T-helper 22 cell (primary cell): ENCODE measurements at regions not wholly inside any gene's neighbourhood (a gene's known extent, or its start where the extent isn't known, plus 50 kb on each side); places are given as distances from the start of the nearest gene placed in this dataset.
A peak's percentile ranks its signal among the peaks of the same experiment; 100 is the strongest.
"Not testable (repeated sequence)": the region's sequence is repeated elsewhere in the genome, so short reads cannot be mapped to it uniquely, and the experiment has no call there.

ENCODE experiments used
- DNase-seq: peaks from one replicate; pipeline ENCODE4 v3.0.0-alpha.2; 2020; ENCODE audit warnings: low read depth

DNA sequence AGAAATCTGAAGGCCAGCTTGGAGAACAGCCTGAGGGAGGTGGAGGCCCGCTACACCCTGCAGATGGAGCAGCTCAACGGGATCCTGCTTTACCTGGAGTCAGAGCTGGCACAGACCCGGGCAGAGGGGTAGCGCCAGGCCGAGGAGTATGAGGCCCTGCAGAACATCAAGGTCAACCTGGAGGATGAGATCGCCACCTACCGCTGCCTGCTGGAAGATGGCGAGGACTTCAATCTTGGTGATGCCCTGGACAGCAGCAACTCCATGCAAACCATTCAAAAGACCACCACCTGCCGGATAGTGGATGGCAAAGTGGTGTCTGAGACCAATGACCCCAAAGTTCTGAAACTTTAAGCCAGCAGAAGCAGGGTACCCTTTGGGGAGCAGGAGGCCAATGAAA lies 318.4 kb downstream of the ZFHX3 start:
- not testable (repeated sequence) for DNase-seq

DNA sequence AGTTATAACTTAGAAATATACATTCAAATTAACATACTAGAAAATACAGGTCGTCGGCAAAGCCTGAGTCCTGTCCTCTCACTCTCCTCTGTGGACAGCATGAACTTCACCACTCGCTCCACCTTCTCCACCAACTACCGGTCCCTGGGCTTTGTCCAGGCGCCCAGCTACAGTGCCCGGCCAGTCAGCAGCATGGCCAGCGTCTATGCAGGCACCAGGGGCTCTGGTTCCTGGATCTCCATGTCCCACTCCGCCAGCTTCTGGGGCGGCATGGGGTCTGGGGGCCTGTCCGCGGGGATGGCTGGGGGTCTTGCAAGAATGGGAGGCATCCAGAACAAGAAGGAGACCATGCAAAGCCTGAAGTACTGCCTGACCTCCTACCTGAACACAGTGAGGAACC lies 319.4 kb downstream of the ZFHX3 start:
- DNase-seq: no peak

DNA sequence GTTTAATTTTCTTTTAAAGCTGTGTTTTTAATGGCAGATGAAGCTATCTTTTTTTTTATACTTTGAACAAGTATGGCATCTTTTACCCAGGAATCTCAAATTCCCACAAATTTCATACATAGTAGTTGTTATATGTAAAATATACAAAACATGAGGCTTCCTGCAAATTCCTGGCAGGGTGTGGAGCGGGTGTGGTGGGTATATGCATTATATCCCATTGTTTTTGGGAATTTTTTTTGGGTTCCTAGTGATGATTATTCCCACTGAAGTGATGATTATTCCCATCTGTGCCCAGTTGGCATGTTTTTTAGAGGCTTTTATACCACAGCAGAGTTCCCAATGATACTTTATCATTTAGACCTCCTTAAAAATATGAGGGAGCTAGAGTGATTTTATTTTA lies 320.4 kb downstream of the ZFHX3 start:
- no peak for DNase-seq

DNA sequence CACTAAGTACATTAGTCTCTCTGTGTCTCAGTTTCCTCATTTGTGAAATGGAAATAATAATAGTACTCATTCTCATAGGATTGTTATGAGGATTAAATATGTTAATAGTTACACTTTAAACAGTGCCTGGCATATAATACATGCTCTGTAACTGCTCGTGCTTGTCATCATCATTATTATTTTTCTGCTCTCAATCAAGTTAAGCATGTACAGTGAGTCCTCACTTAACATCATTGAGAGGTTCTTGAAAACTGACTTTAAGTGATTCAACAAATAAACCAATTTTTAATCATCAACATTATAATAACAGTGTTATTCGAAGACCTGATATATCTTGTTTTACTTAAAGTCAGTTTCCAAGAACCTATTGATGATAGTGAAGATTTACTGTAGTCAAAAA lies 322.3 kb downstream of the ZFHX3 start:
- no peak for DNase-seq

DNA sequence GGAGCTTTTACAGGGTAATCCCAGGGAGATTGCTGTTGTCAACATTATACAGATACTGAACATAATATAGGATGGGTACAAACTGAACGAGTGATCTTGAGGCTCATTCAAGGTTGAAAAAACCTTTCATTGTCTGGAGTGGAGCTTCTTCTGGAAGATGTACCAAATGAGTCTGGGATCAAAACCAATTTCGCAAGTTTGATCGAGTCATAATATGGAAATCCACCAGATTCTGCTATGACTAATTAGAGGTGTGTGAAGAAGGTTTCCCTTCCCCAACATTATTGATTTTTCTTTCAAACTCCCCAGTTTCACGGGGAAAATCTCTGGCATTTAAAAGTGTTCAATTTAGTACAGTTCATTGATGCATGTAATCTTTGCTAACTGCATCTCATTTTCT lies 324.1 kb downstream of the ZFHX3 start:
- DNase-seq: no peak

DNA sequence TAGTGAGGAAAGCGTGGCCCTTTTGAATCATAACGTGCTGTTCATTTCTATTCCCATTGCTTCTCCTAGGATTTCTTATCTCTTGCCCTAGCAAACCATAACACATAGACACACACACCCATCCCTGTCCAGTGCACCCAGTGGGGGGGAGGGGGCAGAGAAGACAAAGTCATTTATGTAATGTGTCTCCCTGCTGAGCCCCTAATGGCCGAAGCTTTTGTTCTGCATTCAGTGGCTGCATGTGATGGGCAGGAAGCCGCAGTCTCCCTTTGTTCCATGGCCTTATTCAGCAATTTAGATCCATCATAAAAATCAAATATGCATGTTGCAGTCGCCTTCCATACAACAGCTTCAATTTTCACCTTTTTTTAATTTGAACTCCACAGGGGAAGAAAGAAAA lies 325.4 kb downstream of the ZFHX3 start:
- DNase-seq: no peak

DNA sequence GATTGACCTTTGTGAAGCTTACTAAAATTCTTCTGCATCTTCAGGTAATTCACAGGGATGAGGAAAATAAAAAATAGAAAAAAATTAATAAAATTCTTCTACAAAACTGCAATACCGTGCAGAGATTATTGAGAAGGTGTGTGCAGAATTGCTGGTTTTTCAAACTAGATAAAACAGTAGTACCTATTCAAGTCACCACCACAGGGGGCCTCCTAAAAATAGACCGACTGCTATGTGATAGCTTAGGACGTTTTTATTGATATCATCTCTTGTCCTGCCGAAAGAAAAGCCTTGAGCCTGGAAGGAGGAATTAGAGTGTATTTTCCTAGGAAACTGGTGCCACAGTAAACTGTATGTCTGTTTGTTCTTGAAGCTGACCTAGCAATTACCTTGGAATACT lies 325.9 kb downstream of the ZFHX3 start:
- no peak for DNase-seq

DNA sequence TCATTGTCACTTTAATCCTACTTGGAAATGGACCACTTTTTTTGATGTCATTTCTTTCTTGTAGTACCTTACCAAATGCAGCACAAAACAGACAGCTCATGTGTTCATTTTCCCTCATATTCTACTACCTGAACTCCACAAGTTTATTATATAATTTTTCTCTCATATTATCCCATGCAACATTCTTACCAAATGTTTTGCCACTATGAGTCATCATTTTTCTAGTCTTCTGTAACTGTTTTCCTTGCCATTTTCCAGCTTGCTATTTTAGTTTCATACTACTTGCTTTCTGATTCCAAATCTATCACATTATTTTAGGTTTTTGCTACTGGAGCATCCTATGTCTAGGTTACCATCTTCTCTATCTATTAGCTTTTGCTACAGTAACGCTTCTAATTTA lies 332.7 kb downstream of the ZFHX3 start:
- no peak for DNase-seq

DNA sequence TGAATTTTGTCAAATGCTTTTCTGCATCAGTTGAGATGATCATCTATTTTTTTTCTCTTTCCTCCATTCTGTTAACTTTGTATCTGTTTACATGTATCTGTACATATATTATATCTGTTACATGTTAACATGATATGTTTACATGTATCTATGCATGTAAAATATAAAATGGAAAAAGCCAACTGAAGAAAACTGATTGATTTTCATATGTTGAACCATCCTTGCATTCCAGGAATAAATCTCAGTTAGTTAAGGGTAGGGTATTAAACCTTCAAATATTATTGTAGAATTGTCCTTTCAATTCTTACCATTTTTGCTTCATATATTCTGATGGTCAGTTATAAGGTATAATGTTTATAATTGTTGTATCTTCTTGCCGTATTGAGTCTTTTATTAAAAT lies 336.1 kb downstream of the ZFHX3 start:
- no peak for DNase-seq

DNA sequence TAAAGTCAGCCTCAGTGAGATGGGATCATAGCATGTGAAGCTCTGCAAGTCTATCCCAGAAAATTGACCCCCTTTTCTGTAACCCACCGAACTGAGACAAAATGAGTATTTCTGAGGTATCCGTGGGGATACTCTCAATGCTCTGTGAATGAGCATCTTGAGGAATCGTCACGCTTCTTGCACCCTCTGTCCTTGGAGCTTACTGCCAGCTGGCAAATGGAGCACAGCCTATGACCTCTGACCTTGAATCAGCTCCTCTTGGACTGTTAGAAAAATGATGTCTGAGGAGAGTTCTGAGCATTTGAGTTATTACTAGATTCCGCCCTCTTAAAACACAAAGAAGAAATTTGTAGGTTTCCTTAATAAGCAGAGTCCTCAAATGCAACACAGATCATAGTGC lies 342.1 kb downstream of the ZFHX3 start:
- no peak for DNase-seq

DNA sequence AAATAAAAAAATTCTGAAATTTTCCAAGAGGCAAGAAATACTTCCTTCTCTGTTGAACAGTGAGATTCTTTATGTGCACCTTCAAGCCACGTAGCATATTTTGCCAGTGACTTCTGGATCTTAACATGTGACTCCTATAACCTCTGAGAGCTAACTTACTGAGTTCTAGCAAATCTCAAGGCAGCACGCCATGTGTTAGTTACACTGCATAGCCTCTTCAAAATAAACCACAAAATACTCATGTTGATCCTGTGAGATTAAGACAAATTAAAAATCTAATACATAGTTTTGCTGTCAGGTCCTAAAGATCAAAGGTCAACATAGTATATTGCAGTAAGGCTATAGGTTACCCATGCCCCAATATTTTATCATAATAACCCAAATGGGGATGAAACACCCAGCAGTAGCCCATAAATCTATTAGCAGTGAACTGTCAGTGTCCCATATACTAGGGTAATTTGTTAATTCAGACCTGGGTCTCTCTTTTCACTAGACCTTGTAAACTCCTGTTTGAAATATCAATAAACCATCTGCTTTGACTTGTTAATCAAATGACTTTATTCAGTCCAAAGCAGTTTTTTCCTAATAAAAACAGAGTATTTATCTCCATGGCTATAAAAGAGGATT lies 343.1 kb downstream of the ZFHX3 start:
- DNase-seq: no peak

DNA sequence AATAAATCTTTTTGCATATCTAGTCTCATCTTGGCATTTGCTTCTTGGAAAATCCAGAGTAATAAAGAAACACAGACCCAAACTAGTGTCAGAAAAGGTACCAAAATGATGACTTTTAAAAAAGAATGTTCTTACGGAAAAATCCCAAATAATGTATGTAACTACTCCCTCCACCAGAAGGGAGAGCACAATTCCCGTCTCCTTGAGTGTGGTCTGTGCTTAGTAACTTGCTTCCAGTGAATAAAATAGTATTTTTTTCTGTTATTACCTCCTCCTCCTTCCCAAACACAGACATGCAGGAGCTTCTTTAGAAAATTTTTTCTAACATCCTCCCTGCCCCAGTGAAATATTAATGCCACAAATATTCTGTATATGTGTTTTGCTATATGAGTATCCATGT lies 358.1 kb downstream of the ZFHX3 start:
- DNase-seq: no peak

DNA sequence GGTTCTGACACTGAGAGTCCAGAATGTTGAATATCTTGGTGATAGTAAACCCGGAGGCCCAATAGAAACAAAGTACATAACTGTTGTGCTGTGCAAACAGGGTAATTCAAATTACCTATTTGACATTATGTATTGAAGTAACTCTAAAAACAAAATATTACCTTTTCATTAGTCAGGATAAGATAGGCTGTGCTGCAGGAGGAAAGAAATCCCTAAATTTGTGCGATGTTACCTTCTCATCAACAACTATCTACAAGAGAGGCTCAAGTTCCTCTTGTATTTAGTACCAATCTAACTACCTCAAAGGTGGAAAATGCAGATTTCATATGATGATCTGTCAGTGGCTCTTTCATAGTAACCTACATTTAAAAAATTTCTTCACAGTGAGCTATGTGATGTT lies 367.2 kb downstream of the ZFHX3 start:
- no peak for DNase-seq

DNA sequence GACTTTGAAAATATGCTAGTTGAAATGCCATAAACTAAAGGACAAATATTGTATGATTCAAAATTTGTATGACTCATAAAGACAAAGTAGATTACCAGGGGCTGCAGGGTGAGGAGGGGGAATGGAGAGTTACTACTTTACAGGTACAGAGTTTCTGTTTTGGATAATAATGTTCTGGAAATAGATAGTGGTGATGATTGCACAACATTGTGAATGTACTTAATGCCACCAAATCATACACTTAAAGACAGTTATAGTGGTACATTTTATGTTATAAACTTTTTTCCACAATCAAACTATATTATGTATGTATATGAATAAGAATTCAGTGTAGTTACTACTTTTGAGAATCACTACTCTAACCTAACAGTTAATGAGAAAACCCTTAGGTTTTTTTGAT lies 368.1 kb downstream of the ZFHX3 start:
- DNase-seq: no peak

DNA sequence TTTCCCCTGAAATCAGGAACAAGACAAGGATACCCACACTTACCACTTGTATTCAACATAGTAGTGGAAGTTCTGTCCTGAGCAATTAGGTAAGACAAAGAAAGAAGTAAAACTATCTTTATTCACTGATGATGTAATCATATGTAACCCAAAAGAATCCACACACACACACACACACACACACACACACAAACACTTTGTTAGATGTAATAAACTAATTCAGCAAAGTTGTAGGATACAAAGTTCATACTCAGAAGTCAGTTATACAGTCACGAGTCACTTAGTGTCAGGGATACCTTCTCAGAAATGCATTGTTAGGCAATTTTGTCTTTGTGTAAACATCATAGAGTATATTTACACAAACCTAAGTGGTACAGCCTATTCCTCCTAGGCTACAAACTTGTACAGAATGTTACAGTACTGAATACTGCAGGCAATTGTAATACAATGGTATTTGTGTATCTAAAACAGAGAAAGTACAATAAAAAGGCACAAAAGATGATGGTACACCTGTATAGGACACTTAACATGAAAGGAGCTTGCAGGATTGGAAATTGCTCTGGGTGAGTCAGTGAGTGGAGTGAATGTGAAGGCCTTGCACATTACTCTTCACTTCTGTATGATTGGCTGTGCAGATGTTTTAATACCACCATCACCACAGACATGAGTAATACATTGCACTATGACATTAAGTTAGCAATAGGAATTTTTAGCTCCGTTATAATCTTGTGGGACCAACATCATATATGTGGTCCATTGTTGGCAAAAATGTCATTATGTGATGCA lies 370.1 kb downstream of the ZFHX3 start:
- DNase-seq: no peak

DNA sequence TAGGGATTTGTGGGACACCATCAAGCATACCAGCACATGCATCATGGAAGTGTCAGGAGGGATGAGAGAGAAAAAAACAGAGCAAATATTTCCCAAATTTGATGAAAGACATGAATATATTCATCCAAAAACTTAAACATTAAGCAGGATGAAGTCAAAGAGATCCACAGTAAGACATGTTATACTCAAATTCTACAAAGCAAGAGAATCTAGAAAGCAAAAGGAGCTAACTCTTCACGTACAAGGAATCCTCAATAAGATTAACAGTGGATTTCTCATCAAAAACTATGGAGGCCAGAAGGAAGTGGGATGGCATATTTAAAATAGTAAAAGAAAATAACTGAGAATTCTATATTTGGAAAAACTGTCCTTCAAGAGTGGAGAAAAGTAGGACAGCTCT lies 374.8 kb downstream of the ZFHX3 start:
- DNase-seq: no peak

DNA sequence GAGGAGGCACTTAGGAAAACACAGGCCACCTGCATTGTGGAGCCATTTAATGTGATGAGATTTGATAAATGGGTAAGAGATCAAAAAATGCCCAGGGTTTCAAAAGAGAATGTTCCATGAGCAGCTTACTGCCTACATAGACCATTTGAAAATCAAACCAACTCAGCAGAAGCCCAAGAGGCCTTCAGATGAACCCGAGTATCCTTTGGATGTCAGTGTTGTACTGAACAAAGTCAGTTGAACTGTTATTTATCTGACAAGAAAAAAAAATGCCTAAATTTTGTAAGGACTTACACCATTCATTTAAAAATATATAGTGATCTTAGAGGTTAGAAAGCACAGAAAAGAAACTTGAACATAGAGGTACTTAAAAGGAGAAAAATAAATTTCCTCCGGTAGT lies 381.7 kb downstream of the ZFHX3 start:
- no peak for DNase-seq

DNA sequence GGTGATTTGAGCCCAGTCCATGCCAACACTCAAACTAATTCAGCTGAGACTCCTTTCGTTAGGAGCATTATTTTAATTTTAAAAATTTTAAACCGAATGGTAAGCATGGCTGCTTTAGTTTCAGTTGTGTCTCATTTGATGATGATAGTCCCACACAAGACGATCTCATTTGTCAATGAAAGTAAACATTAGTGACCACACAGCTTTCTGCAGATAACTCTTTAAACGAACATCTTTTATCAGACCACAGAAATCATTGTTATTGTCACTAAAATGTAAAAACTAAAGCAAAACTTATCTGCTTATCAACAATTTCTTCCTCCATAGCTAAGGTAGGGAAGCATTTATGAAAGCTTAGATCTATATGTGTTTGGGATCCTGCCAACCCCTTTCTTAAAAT lies 382.2 kb downstream of the ZFHX3 start:
- DNase-seq: no peak

DNA sequence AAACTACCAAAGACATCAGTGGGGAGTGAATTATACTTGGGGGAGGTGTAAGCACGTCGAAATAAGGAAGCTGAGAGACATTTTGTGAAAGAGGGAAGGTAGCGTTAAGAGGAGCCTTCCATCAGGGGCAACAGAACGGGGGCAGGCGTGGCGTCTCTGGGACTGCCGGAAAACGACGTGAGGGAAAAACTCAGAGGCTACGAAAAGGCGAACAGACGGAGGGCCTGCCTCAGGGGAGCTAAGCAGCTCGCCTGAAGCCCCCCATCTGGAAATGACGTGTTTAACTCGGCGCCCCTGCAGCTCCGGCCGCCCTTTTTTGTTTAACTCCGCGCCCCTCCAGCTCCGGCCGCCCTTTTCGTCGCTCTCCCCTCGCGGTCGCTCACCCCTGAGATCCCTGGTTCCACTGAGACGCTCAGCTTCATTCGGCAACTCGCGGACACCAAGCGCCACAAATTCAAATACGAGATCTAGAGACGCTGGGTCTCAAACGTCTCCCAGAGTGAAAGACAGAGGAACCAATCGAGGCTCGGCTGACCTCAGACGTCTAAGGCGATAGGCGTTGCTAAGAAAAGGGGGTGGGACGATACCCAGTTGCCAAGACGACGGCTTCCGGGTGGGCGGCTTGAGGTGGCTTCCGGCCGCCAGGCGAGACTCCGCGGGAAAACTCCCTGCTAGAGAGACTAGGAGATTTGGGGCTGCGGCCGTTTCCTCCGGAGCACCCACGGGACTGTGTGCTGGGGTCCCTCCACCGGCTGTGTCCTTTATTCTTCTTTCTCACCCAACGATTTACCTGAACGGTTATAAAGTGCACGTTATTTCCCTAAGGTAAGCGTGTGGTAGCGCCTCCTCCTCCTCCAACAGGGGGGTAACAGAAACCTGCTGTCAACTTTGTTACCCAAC lies 383.2 kb downstream of the ZFHX3 start:
- DNase-seq: peak; percentile 88

DNA sequence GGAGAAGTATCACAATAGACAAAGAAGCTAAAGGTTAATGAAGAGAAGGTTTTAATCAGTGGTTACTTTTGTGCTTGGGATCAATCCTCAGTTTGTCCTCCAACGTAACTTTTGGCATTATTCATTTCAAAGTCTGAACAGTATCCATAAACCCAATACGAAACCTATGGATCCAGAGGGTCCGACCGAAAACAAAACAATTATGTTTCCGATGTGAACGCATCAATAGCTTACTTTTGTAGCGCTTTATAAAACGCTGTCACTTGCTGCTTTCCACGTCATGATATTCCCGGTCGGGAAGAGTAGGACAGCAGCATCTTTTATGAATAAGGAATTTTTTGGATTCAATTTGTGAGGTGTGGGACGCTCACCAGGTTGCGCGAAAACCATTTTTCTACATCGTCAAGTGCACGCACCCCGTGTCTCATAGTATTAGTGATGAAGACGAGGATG lies 383.8 kb downstream of the ZFHX3 start:
- no peak for DNase-seq

DNA sequence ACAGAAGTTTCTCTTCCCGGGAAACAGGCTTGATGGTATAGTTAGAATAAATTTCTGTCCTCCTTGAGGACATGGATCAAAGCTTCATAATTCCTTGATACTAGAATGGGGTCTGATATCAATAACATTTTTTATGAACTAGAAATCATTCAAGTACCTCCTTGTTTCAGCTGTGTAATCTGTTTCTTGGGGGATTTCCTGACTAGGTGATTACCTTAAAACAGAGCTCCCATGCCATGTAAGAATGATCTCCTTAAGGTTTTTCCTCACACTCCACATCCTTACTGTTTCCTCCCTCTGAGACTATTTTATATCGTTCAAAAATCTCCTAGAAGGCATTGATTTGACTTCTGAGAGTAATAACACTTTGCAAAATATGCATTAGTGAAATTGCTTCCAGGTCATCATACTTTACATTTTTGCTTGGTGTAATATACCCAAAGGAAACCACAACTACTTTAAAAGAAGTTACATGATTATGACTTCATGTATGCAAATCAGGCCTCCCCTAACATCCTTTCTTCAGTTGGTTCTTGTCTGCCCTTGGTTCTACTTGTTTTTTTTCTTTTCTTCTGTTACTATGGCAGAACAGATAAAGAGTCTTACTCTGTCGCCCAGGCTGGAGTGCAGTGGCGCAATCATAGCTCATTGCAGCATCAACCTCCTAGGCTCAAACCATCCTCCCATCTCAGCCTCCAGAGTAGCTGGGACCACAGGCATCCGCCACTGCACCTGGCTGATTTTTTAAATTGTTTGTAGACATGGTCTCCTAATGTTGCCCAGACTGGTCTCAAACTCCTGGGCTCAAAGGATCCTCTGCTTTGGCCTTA lies 388.8 kb downstream of the ZFHX3 start:
- DNase-seq: no peak

DNA sequence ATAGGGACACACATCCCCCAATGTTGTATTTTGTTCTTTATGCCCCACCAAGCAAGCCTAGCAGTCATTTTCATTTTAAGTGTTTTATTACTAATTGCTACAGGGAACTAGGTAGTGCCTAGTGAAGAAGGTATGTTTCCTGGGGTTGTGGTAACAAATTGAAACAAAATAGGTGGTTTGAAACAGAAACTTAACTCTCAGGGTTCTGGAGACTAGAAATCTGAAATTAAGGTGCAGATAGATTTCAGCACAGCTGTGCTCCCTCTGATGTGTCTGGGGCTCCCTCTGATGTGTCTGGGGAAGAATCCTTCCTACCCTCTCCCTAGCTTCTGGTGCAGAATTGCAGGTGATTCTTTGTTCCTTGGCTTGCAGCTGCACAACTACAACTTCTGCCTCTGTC lies 390.1 kb downstream of the ZFHX3 start:
- no peak for DNase-seq
